CD8-positive, alpha-beta memory T cell (primary cell): ENCODE measurements at regions not wholly inside any gene's neighbourhood (a gene's known extent, or its start where the extent isn't known, plus 50 kb on each side); places are given as distances from the start of the nearest gene placed in this dataset.
"Not testable (repeated sequence)": the region's sequence is repeated elsewhere in the genome, so short reads cannot be mapped to it uniquely, and the experiment has no call there.

Experiments used
- CTCF ChIA-PET: fragments of 350-600 bp; sonication (Branson Sonifier 250); formaldehyde crosslinking; loops from one replicate; lab custom pipeline; 2021; ENCODE audit warnings: antibody characterized with exemption; lab: Charles Lee
- POLR2A ChIA-PET: fragments of 350-600 bp; sonication (Branson Sonifier 250); formaldehyde crosslinking; loops from one replicate; lab custom pipeline; 2021; ENCODE audit warnings: antibody characterized with exemption; lab: Charles Lee
- DNase-seq, 5 donors: peaks; one replicate each; pipeline versions ENCODE4 v3.0.0 to v3.0.0-alpha.2; 2020 to 2022; ENCODE audit warnings: mixed read lengths in 1 of 5
- H3K27ac ChIP-seq: one replicate; pipeline ENCODE4 v1.7.0; 2013; ENCODE audit warnings: low read depth, mild to moderate bottlenecking, low read length, moderate library complexity
- H3K27me3 ChIP-seq: 2 replicates; pipeline ENCODE4 v1.7.0; 2013; ENCODE audit warnings: low read length, mild to moderate bottlenecking; ENCODE audit not compliant: insufficient read depth, poor library complexity, severe bottlenecking
- H3K36me3 ChIP-seq: 2 replicates; pipeline ENCODE4 v1.7.0; 2013; ENCODE audit warnings: mild to moderate bottlenecking, low read length, moderate library complexity; ENCODE audit not compliant: insufficient read depth
- H3K4me1 ChIP-seq: 2 replicates; pipeline ENCODE4 v1.7.0; 2013; ENCODE audit warnings: mild to moderate bottlenecking, low read length, moderate library complexity; ENCODE audit not compliant: insufficient read depth
- H3K4me3 ChIP-seq: 2 replicates; pipeline ENCODE4 v1.7.0; 2013; ENCODE audit warnings: mild to moderate bottlenecking, low read length
- H3K9me3 ChIP-seq: 2 replicates; pipeline ENCODE4 v1.7.0; 2013; ENCODE audit warnings: mild to moderate bottlenecking, low read length
- H3K27ac Mint-ChIP-seq, 8 donors: one replicate each; pipeline ENCODE4 v1.8.0; 2020 to 2021; ENCODE audit warnings: mixed read lengths in 8 of 8, mild to moderate bottlenecking in 6 of 8, inconsistent platforms in 3 of 8, moderate library complexity in 3 of 8
- H3K27me3 Mint-ChIP-seq, 2 donors: one replicate each; pipeline ENCODE4 v1.8.0; 2020 to 2021; ENCODE audit warnings: mixed read lengths in 2 of 2, mild to moderate bottlenecking in 1 of 2, moderate library complexity in 1 of 2
- H3K36me3 Mint-ChIP-seq, 3 donors: one replicate each; pipeline ENCODE4 v1.8.0; 2020 to 2021; ENCODE audit warnings: mixed read lengths in 3 of 3, inconsistent platforms in 1 of 3, mild to moderate bottlenecking in 1 of 3
- H3K4me1 Mint-ChIP-seq, 3 donors: one replicate each; pipeline ENCODE4 v1.8.0; 2020 to 2021; ENCODE audit warnings: mixed read lengths in 3 of 3, inconsistent platforms in 1 of 3, mild to moderate bottlenecking in 1 of 3
- H3K4me3 Mint-ChIP-seq, 7 donors: one replicate each; pipeline ENCODE4 v1.8.0; 2020 to 2021; ENCODE audit warnings: mixed read lengths in 7 of 7, mild to moderate bottlenecking in 6 of 7, moderate library complexity in 4 of 7, inconsistent platforms in 2 of 7
- H3K9me3 Mint-ChIP-seq, 5 donors: one replicate each; pipeline ENCODE4 v1.8.0; 2020 to 2022; ENCODE audit warnings: mixed read lengths in 5 of 5, mild to moderate bottlenecking in 3 of 5, moderate library complexity in 2 of 5, inconsistent platforms in 1 of 5

- no peak overlapping the region for H3K4me3 ChIP-seq
- H3K4me1 ChIP-seq, result no peaks in the 10 kb centered on the region
- ChIA-PET CTCF (no interaction called here), POLR2A (no interaction called here)
- Mint-ChIP-seq H3K4me3 (no peak overlapping the region), H3K27me3 (peaks cover 1 to 10% of the 10 kb centered on the region in 2 donors), H3K4me1 (no peaks in the 10 kb centered on the region), H3K27ac (no peak overlapping the region), H3K9me3 (peaks cover 0 to 2% (median 0%) of the 10 kb centered on the region in 5 donors), H3K36me3 (no peaks in the 10 kb centered on the region)
- H3K9me3 ChIP-seq, result no peaks in the 10 kb centered on the region
- H3K27ac ChIP-seq, result no peak overlapping the region
- H3K27me3 ChIP-seq, result no peaks in the 10 kb centered on the region
- DNase-seq, result no peak
- no peaks in the 10 kb centered on the region for H3K36me3 ChIP-seq
Observed at GRCh38 chr10:58064714-58065528, 202.8 kb downstream of the IPMK start.

DNA sequence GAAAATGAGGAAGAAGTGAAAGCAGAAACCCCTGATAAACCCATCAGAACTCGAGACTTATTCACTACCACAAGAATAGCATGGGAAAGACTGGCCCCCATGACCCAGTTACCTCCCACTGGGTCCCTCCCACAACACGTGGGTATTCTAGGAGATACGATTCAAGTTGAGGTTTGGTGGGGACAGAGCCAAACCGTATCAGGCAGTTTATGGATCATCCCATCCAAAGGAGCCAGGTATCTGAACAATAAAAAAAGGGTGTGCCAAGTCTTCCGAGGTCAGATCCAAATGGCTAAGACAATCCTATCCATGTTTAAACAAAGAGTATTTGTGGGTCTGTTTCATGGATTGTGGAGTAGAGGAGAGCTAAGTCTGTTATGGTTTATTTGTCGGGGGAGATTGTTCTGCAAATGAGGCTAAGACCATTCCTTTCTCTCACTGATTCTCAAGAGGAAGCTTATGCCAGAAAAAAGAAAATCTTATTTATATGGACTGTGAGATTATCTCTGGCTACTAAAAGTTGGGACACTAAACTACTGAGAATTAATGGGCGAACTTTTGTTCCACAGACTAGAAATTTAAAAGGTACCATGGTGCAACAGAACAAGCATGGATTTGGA is 203.7 kb downstream of the IPMK start:
- H3K27me3 Mint-ChIP-seq, result peaks cover 1 to 5% of the 10 kb centered on the region in 2 donors

GRCh38 chr10:58058683-58059082 is 209.0 kb downstream of the IPMK start:
- H3K27ac Mint-ChIP-seq, H3K36me3 Mint-ChIP-seq, H3K4me1 ChIP-seq, H3K4me1 Mint-ChIP-seq, H3K27ac ChIP-seq, H3K27me3 Mint-ChIP-seq, H3K27me3 ChIP-seq, POLR2A ChIA-PET, CTCF ChIA-PET, H3K4me3 Mint-ChIP-seq, H3K9me3 Mint-ChIP-seq, H3K9me3 ChIP-seq, H3K4me3 ChIP-seq, H3K36me3 ChIP-seq, DNase-seq: not testable (repeated sequence)

More for the DNA sequence above, 203.7 kb downstream of the IPMK start:
- Mint-ChIP-seq H3K4me1 (no peaks in the 10 kb centered on the region), H3K27ac (no peak overlapping the region), H3K4me3 (no peak overlapping the region), H3K36me3 (no peaks in the 10 kb centered on the region), H3K9me3 (peaks cover 0 to 2% (median 0%) of the 10 kb centered on the region in 5 donors)
- H3K4me3 ChIP-seq, result no peak overlapping the region
- ChIA-PET CTCF (no interaction called here), POLR2A (no interaction called here)
- no peak for DNase-seq
- no peaks in the 10 kb centered on the region for H3K9me3 ChIP-seq
- H3K27ac ChIP-seq, result no peak overlapping the region
- no peaks in the 10 kb centered on the region for H3K27me3 ChIP-seq
- no peaks in the 10 kb centered on the region for H3K4me1 ChIP-seq
- no peaks in the 10 kb centered on the region for H3K36me3 ChIP-seq

DNA sequence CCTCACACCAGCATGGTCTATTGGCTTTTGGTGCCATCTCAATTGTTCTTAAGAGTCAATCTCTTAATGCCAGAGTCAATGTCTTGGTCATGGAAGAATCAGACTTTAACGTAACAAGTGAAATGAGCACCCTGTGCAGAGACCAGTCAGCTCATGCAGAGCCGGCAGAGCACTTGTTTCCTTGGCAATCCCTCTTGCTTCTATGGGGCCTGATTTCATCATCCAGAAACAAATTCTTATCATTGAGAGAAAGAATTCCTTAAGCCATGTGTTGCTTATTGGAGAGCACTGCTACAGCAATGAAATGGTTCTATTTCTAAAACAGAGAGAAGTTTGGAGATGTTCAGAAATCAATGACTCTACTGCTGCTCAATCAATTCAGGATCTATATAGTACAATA is 212.8 kb downstream of the IPMK start:
- H3K27me3 ChIP-seq, result no peaks in the 10 kb centered on the region
- H3K4me1 ChIP-seq, result no peaks in the 10 kb centered on the region
- no peak overlapping the region for H3K4me3 ChIP-seq
- no peaks in the 10 kb centered on the region for H3K36me3 ChIP-seq
- POLR2A ChIA-PET, result no interaction called here
- Mint-ChIP-seq H3K9me3 (peaks cover 0 to 5% (median 0%) of the 10 kb centered on the region in 5 donors), H3K36me3 (no peaks in the 10 kb centered on the region), H3K27me3 (peaks cover 0 to 2% of the 10 kb centered on the region in 2 donors), H3K4me1 (no peaks in the 10 kb centered on the region), H3K27ac (no peak overlapping the region), H3K4me3 (no peak overlapping the region)
- CTCF ChIA-PET, result no interaction called here
- H3K9me3 ChIP-seq, result no peaks in the 10 kb centered on the region
- DNase-seq, result no peak
- H3K27ac ChIP-seq, result no peak overlapping the region

DNA sequence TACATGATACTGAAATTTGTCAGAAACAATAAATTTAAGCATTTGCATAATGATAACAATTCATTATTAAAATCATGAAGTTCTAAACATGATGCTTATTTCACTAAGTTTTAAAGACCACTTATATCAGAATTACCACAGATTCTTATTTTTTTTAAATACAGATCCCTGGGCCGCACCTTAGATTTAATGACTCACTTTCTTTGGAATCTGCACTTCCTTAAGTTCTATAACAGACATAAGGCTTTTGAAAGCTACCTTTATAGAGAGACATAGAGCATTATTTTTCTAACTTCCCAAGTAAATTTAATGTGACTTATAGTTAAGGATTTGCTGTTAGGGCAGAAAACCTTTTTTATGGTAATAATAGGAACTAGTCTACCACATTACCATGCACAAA is 214.9 kb downstream of the IPMK start:
- Histone ChIP-seq H3K4me3 (no peak overlapping the region), H3K27me3 (no peaks in the 10 kb centered on the region), H3K36me3 (no peaks in the 10 kb centered on the region), H3K9me3 (no peaks in the 10 kb centered on the region), H3K4me1 (no peaks in the 10 kb centered on the region), H3K27ac (no peak overlapping the region)
- Mint-ChIP-seq H3K4me1 (no peaks in the 10 kb centered on the region), H3K36me3 (no peaks in the 10 kb centered on the region), H3K4me3 (no peak overlapping the region), H3K27ac (no peak overlapping the region), H3K9me3 (peaks cover 0 to 5% (median 0%) of the 10 kb centered on the region in 5 donors), H3K27me3 (peaks cover 0 to 1% of the 10 kb centered on the region in 2 donors)
- no peak for DNase-seq
- POLR2A ChIA-PET, result no interaction called here
- CTCF ChIA-PET, result no interaction called here

DNA sequence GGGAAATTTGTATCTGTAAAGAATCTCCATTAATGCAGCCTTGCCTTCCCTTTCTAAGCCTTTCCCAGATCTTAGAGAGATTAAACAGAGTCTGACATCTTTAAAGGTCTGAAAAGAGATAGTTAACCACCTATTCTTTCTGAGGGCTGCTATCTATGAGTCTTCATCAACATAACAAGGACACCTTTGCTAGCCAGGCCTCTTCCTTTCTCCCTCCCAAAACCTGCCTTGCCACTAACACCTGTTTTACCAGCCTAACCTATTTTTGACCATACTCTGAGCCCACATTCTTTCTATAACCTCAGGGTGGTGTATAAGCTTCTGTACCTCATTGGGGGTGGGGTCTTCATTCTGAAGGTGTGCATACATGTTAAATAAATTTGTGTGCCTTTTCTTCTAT is 217.1 kb downstream of the IPMK start:
- Mint-ChIP-seq H3K4me3 (no peak overlapping the region), H3K4me1 (no peaks in the 10 kb centered on the region), H3K9me3 (peaks cover 0 to 7% (median 0%) of the 10 kb centered on the region in 5 donors), H3K36me3 (no peaks in the 10 kb centered on the region), H3K27me3 (peaks cover 0 to 1% of the 10 kb centered on the region in 2 donors), H3K27ac (no peak overlapping the region)
- H3K4me1 ChIP-seq, result no peaks in the 10 kb centered on the region
- ChIA-PET CTCF (no interaction called here), POLR2A (no interaction called here)
- no peaks in the 10 kb centered on the region for H3K27me3 ChIP-seq
- no peaks in the 10 kb centered on the region for H3K9me3 ChIP-seq
- no peaks in the 10 kb centered on the region for H3K36me3 ChIP-seq
- H3K27ac ChIP-seq, result no peak overlapping the region
- H3K4me3 ChIP-seq, result no peak overlapping the region
- DNase-seq, result no peak

DNA sequence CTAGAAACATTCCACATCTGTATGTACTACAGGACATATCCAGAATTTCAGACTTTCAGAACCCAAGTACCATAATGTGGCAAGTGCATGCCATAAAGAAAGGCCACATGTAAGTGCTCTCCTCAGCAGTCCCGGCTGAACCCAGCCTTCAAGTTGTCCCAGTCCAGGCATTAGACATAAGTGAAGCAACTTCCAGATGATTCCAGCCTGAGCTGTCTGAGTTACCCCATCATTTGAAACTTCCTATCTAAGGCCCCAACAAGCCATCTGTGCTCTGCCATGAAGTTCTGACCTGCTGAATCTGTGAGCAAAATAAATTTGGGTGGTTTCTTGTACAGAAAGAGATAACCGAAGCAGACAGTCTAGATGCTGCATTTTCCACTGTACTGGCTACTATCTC is 218.8 kb downstream of the IPMK start:
- no peaks in the 10 kb centered on the region for H3K4me1 ChIP-seq
- H3K27ac ChIP-seq, result no peak overlapping the region
- peaks cover 0 to 7% (median 0%) of the 10 kb centered on the region in 5 donors for H3K9me3 Mint-ChIP-seq
- CTCF ChIA-PET, result no interaction called here
- H3K36me3 Mint-ChIP-seq, result no peaks in the 10 kb centered on the region
- H3K4me3 ChIP-seq, result no peak overlapping the region
- no peaks in the 10 kb centered on the region for H3K27me3 ChIP-seq
- POLR2A ChIA-PET, result no interaction called here
- DNase-seq, result no peak
- H3K4me3 Mint-ChIP-seq, result no peak overlapping the region
- no peaks in the 10 kb centered on the region for H3K36me3 ChIP-seq
- peaks cover 0 to 1% of the 10 kb centered on the region in 2 donors for H3K27me3 Mint-ChIP-seq
- H3K4me1 Mint-ChIP-seq, result no peaks in the 10 kb centered on the region
- no peak overlapping the region for H3K27ac Mint-ChIP-seq
- H3K9me3 ChIP-seq, result no peaks in the 10 kb centered on the region

DNA sequence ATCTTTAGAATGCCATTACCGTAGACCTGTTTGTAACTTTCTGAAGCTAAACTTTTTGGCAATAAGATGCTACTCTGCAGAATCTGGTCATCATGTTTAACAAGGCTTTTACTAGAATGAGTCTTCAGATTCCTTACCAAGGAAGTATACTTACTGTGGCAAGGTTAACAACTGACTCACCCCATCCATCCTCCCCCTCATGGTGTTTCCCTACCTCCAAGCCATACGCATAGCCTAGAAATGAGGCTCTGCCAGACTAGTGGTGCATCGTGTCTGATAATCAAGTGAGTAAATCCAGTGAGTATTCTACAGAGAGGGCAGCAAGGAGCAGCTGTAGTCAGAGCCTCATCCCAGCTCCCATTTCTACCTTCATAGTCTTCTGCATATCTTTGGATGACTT is 223.6 kb downstream of the IPMK start:
- H3K4me1 Mint-ChIP-seq, result no peaks in the 10 kb centered on the region
- no peaks in the 10 kb centered on the region for H3K36me3 Mint-ChIP-seq
- Histone ChIP-seq H3K4me1 (no peaks in the 10 kb centered on the region), H3K27me3 (no peaks in the 10 kb centered on the region), H3K27ac (no peak overlapping the region), H3K36me3 (no peaks in the 10 kb centered on the region), H3K9me3 (no peaks in the 10 kb centered on the region), H3K4me3 (no peak overlapping the region)
- no peak overlapping the region for H3K4me3 Mint-ChIP-seq
- no peak overlapping the region for H3K27ac Mint-ChIP-seq
- H3K9me3 Mint-ChIP-seq, result peaks cover 0 to 9% (median 5%) of the 10 kb centered on the region in 5 donors
- ChIA-PET POLR2A (no interaction called here), CTCF (no interaction called here)
- DNase-seq, result no peak
- H3K27me3 Mint-ChIP-seq, result peaks cover 0 to 4% of the 10 kb centered on the region in 2 donors
